ENCODE measurements at regions not wholly inside any gene's neighbourhood (a gene's known extent, or its start where the extent isn't known, plus 50 kb on each side); places are given as distances from the start of the nearest gene placed in this dataset.

GRCh38 chr9:28999057-28999456 lies 1425.8 kb upstream of the C9orf72 start:
- Histone ChIP-seq H3K36me3 (ENCODE audit: control insufficient read depth in 2 of 2, insufficient read depth in 2 of 2, low read length in 1 of 2) (no peaks in the 10 kb centered on the region), H3K4me1 (ENCODE audit: control insufficient read depth, insufficient read depth, low read length) (no peaks in the 10 kb centered on the region), H4K20me1 (ENCODE audit: control insufficient read depth, insufficient read depth) (no peaks in the 10 kb centered on the region), H3K9ac (ENCODE audit: control insufficient read depth, insufficient read depth, low read length) (no peak overlapping the region), H3K4me2 (ENCODE audit: control insufficient read depth, insufficient read depth) (no peak overlapping the region), H3K4me3 (no peak overlapping the region), H2AFZ (ENCODE audit: control insufficient read depth, low read depth, low read length) (no peak overlapping the region), H3K9me3 (replicated peaks; ENCODE audit: control insufficient read depth, insufficient read depth, low read length) (no peaks in the 10 kb centered on the region), H3K79me2 (ENCODE audit: control insufficient read depth, insufficient read depth, low read length) (no peaks in the 10 kb centered on the region), H3K27ac (ENCODE audit: control insufficient read depth, insufficient read depth) (no peak overlapping the region), H3K27me3 (replicated peaks in 1 of 2; ENCODE audit: control insufficient read depth in 2 of 2, insufficient read depth in 2 of 2, low read length in 1 of 2) (no peaks in the 10 kb centered on the region)
- ATAC-seq (no peak), FAIRE-seq (no peak), DNase-seq (ENCODE audit: low read depth, low spot score) (no peak)
- ChIA-PET POLR2A (no interaction called here), CTCF (no interaction called here), SMC1A (ENCODE audit: uncharacterized antibody, unreplicated experiment) (no interaction called here), RAD21 (ENCODE audit: unreplicated experiment) (no interaction called here)
- in situ Hi-C loops (cut with MboI), result no loop called here
- intact Hi-C loops (cut with micrococcal nuclease; ENCODE audit: unreplicated experiment), result no loop called here
- BruUV-seq (replicated peaks), result no TSS peak
- no peak for TF ChIP-seq IKZF2 (IDR thresholded peaks at IDR 0.05)
- no peak for TF ChIP-seq NR2C2 (IDR thresholded peaks at IDR 0.05; ENCODE audit: borderline replicate concordance, control insufficient read depth, insufficient read length, low read depth)
- no peak for TF ChIP-seq ZZZ3 (IDR thresholded peaks at IDR 0.05; ENCODE audit: control insufficient read depth, insufficient read length, low read depth)
- no peak for TF ChIP-seq NFIC (IDR thresholded peaks at IDR 0.05; ENCODE audit: low read depth, low read length)
- no peak for TF ChIP-seq MYB (IDR thresholded peaks at IDR 0.05; ENCODE audit: borderline replicate concordance, low read depth, low read length)
- no peak for TF ChIP-seq ATF2 (IDR thresholded peaks at IDR 0.05; ENCODE audit: low read length)
- TF ChIP-seq PML (IDR thresholded peaks at IDR 0.05; ENCODE audit: low read length), result no peak
- no peak for TF ChIP-seq CBX3 (IDR thresholded peaks at IDR 0.05; ENCODE audit: borderline replicate concordance, low read depth)
- no peak for TF ChIP-seq EED (IDR thresholded peaks at IDR 0.05; ENCODE audit: low read depth)
- TF ChIP-seq PAX5 (IDR thresholded peaks at IDR 0.05; ENCODE audit: borderline replicate concordance, low read depth, low read length), result no peak
